ENCODE measurements at regions not wholly inside any gene's neighbourhood (a gene's known extent, or its start where the extent isn't known, plus 50 kb on each side); places are given as distances from the start of the nearest gene placed in this dataset.

- TF ChIP-seq TOX (CRISPR knock-in tag; IDR thresholded peaks at IDR 0.05; ENCODE audit: borderline replicate concordance), result no peak
- TF ChIP-seq ZC3H10 (CRISPR knock-in tag; IDR thresholded peaks at IDR 0.05), result no peak
- TF ChIP-seq ARNTL (CRISPR knock-in tag; IDR thresholded peaks at IDR 0.05; ENCODE audit: borderline replicate concordance, low read depth), result no peak
- no peak for TF ChIP-seq PATZ1 (CRISPR knock-in tag; IDR thresholded peaks at IDR 0.05; ENCODE audit: borderline replicate concordance)
- TF ChIP-seq TCF4 (CRISPR knock-in tag; IDR thresholded peaks at IDR 0.05; ENCODE audit: borderline replicate concordance), result no peak
- TF ChIP-seq RARB (CRISPR knock-in tag; IDR thresholded peaks at IDR 0.05), result no peak
- TF ChIP-seq CSDC2 (CRISPR knock-in tag; IDR thresholded peaks at IDR 0.05), result no peak
These were observed 73.7 kb upstream of the RAP1B start for GRCh38 chr12:68536885-68537485.
